Thyroid gland (tissue), 4 donors: ENCODE measurements at regions not wholly inside any gene's neighbourhood (a gene's known extent, or its start where the extent isn't known, plus 50 kb on each side); places are given as distances from the start of the nearest gene placed in this dataset.

ENCODE experiments used
- DNase-seq, 2 donors: peaks; one replicate each; pipeline ENCODE4 v3.0.0-alpha.2; 2019
- H3K27ac ChIP-seq, 3 donors: fragments of 200-600 bp; sonication (generic); 1 replicate in 2 of 3; 2 replicates in 1 of 3; pipeline ENCODE4 v1.5.1; 2016 to 2019; ENCODE audit warnings: mild to moderate bottlenecking in 1 of 3, moderate library complexity in 1 of 3
- H3K27me3 ChIP-seq: fragments of 200-600 bp; sonication (generic); one replicate; pipeline ENCODE4 v1.5.1; 2019
- H3K36me3 ChIP-seq, 2 donors: fragments of 200-600 bp; sonication (generic); one replicate each; pipeline ENCODE4 v1.5.1; 2016 to 2019
- H3K4me1 ChIP-seq, 2 donors: fragments of 200-600 bp; sonication (generic); one replicate each; pipeline ENCODE4 v1.5.1; 2017 to 2019
- H3K4me3 ChIP-seq, 3 donors: fragments of 200-600 bp; sonication (generic); replicated peaks in 1 of 3; 1 replicate in 2 of 3; 2 replicates in 1 of 3; pipeline ENCODE4 v1.5.1; 2016; ENCODE audit warnings: mild to moderate bottlenecking in 1 of 3
- H3K9me3 ChIP-seq: fragments of 200-600 bp; sonication (generic); one replicate; pipeline ENCODE4 v1.5.1; 2017
- POLR2A ChIP-seq, 2 donors: fragments of 450-650 bp; IDR thresholded peaks; one replicate each; pipeline ENCODE4 v1.6.1; 2017; ENCODE audit warnings: antibody characterized with exemption in 2 of 2, mild to moderate bottlenecking in 2 of 2, moderate library complexity in 1 of 2
- WGBS, 2 donors: methylation state at CpG; one replicate each; pipeline ENCODE4 v1.1.5; 2017; 5-methylcytosine and 5-hydroxymethylcytosine counted together
- intact Hi-C: fragments of 100-400 bp; cut with DNase I; formaldehyde crosslinking; loops from one replicate; pipeline ENCODE4 v1.15.1; 2023
- TF ChIP-seq, protein P1 (sequence below), 6 experiments: fragments of 200-600 bp in 3 of 6; fragments of 450-650 bp in 3 of 6; sonication (generic) in 3 of 6; IDR thresholded peaks; one replicate each; pipeline ENCODE4 v1.5.1; 2016 to 2019; ENCODE audit warnings: antibody characterized with exemption in 6 of 6, mild to moderate bottlenecking in 2 of 6, inconsistent platforms in 1 of 6, moderate library complexity in 1 of 6

GRCh38 chr13:99120751-99121150 lies 79.9 kb upstream of the UBAC2 start:
- Histone ChIP-seq H3K4me1 (no peaks in the 10 kb centered on the region), H3K27me3 (no peaks in the 10 kb centered on the region), H3K4me3 (no peak overlapping the region), H3K36me3 (no peaks in the 10 kb centered on the region), H3K27ac (no peak overlapping the region), H3K9me3 (no peaks in the 10 kb centered on the region)
- no peak for DNase-seq
- TF ChIP-seq POLR2A (IDR thresholded peaks at IDR 0.05), result no peak
- TF ChIP-seq, protein P1, sequence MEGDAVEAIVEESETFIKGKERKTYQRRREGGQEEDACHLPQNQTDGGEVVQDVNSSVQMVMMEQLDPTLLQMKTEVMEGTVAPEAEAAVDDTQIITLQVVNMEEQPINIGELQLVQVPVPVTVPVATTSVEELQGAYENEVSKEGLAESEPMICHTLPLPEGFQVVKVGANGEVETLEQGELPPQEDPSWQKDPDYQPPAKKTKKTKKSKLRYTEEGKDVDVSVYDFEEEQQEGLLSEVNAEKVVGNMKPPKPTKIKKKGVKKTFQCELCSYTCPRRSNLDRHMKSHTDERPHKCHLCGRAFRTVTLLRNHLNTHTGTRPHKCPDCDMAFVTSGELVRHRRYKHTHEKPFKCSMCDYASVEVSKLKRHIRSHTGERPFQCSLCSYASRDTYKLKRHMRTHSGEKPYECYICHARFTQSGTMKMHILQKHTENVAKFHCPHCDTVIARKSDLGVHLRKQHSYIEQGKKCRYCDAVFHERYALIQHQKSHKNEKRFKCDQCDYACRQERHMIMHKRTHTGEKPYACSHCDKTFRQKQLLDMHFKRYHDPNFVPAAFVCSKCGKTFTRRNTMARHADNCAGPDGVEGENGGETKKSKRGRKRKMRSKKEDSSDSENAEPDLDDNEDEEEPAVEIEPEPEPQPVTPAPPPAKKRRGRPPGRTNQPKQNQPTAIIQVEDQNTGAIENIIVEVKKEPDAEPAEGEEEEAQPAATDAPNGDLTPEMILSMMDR (IDR thresholded peaks at IDR 0.05), result no peak
- intact Hi-C loops, result no loop called here
- 81 to 91% methylated on average over 1 of the region's 1 CpG for WGBS, 2 donors

DNA sequence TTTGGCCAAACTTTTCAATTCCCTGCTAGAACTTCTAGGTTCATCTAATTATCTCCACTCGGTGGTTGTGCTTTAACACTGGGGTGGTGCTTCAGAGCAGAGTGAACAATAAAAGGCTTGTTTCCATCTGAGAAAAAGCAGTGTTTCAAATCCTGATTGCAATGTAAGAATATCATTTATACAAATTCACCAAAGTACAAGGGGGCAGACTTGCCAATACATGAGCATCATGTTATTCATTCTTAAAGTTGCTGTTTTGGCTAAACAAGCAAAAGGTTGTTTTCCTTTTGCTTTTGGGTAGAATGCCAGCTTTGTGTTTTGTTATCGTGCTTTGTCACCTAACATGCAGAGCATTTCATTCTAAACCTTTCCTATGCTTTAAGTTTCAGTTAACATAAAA lies 78.5 kb upstream of the UBAC2 start:
- Histone ChIP-seq H3K27me3 (no peaks in the 10 kb centered on the region), H3K36me3 (no peaks in the 10 kb centered on the region), H3K27ac (no peak overlapping the region), H3K4me3 (no peak overlapping the region), H3K9me3 (no peaks in the 10 kb centered on the region), H3K4me1 (no peaks in the 10 kb centered on the region)
- intact Hi-C loops, result no loop called here
- TF ChIP-seq, protein P1 (IDR thresholded peaks at IDR 0.05), result no peak
- TF ChIP-seq POLR2A (IDR thresholded peaks at IDR 0.05), result no peak
- 69 to 76% methylated on average over 2 of the region's 2 CpGs for WGBS, 2 donors
- no peak for DNase-seq

GRCh38 chr13:99123101-99124045 lies 77.3 kb upstream of the UBAC2 start:
- no peaks in the 10 kb centered on the region for H3K27me3 ChIP-seq
- no peak for TF ChIP-seq POLR2A (IDR thresholded peaks at IDR 0.05)
- TF ChIP-seq, protein P1 (IDR thresholded peaks at IDR 0.05), result no peak
- H3K4me3 ChIP-seq, result no peak overlapping the region
- H3K36me3 ChIP-seq, result no peaks in the 10 kb centered on the region
- WGBS, 2 donors, result 84 to 91% methylated on average over 14 of the region's 14 CpGs
- no peak overlapping the region for H3K27ac ChIP-seq
- no peaks in the 10 kb centered on the region for H3K4me1 ChIP-seq
- no peaks in the 10 kb centered on the region for H3K9me3 ChIP-seq
- intact Hi-C loops, result no loop called here
- no peak for DNase-seq

DNA sequence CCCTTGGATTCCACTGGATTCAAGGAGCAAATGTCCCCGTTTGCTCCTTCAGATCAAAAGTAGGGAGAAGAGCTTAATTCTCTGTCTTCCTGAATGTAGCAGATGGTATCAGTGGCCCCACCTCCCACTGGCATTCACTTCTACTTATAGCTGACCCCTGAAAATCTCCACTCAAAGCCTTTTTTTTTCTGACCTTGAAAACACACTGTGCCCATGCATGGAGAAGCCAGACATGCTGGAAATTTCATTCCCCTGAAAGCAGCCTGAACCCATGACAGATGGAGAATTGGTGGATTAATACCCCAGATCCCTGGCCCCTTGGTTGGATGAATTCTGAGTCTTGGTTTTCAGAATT lies 76.6 kb upstream of the UBAC2 start:
- Histone ChIP-seq H3K27ac (no peak overlapping the region), H3K4me3 (no peak overlapping the region), H3K4me1 (no peaks in the 10 kb centered on the region), H3K27me3 (no peaks in the 10 kb centered on the region), H3K36me3 (no peaks in the 10 kb centered on the region), H3K9me3 (no peaks in the 10 kb centered on the region)
- WGBS, 2 donors, result 65 to 73% methylated on average over 1 of the region's 1 CpG
- no peak for DNase-seq
- intact Hi-C loops, result no loop called here
- TF ChIP-seq POLR2A (IDR thresholded peaks at IDR 0.05), result no peak
- TF ChIP-seq, protein P1 (IDR thresholded peaks at IDR 0.05), result no peak

DNA sequence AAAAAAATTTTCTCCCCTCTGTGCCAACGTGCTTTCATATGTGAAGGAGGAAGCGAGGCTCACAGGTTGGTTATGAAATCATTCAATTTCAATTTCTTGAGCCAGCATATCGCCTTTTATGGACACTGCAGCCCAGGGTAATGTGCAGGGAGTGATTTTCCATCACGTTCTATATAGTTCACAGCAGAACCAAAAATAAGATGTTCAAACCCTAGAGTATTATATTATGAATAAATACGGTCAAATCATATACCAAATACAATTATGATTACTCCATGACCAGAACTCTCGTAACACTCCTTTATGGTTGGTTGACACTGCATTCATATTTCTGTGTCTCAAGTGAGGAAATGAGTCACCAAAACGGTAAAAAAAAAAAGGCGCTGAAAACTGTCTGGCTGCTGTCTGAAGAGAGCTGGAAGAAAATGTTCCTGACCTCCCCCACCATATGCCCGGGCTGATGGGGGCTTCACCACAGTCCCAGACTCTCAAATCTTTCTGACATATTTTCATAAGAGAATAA lies 75.8 kb upstream of the UBAC2 start:
- H3K4me1 ChIP-seq, result no peaks in the 10 kb centered on the region
- 62 to 64% methylated on average over 9 of the region's 9 CpGs for WGBS, 2 donors
- no peak for DNase-seq
- intact Hi-C loops, result no loop called here
- H3K4me3 ChIP-seq, result no peak overlapping the region
- H3K36me3 ChIP-seq, result no peaks in the 10 kb centered on the region
- TF ChIP-seq, protein P1 (IDR thresholded peaks at IDR 0.05), result no peak
- no peak for TF ChIP-seq POLR2A (IDR thresholded peaks at IDR 0.05)
- H3K9me3 ChIP-seq, result no peaks in the 10 kb centered on the region
- no peak overlapping the region for H3K27ac ChIP-seq
- no peaks in the 10 kb centered on the region for H3K27me3 ChIP-seq
